Naive B cell (primary cell): ENCODE measurements at regions not wholly inside any gene's neighbourhood (a gene's known extent, or its start where the extent isn't known, plus 50 kb on each side); places are given as distances from the start of the nearest gene placed in this dataset.

Source experiments
- ATAC-seq, 2 donors: fragments of 150-1000 bp; cut with Tn5 transposase; 2 replicates each; pipeline ENCODE4 v1.10.0; 2021; ENCODE audit warnings: low read depth in 2 of 2, mild to moderate bottlenecking in 2 of 2, moderate library complexity in 2 of 2
- DNase-seq: peaks from one replicate; pipeline ENCODE4 v3.0.0; 2022
- H3K27ac Mint-ChIP-seq, 6 donors: one replicate each; pipeline ENCODE4 v1.8.0; 2020 to 2022; ENCODE audit warnings: mild to moderate bottlenecking in 6 of 6, mixed read lengths in 6 of 6, moderate library complexity in 5 of 6, inconsistent platforms in 2 of 6
- H3K27me3 Mint-ChIP-seq, 3 donors: one replicate each; pipeline ENCODE4 v1.8.0; 2021 to 2022; ENCODE audit warnings: mixed read lengths in 3 of 3, mild to moderate bottlenecking in 1 of 3
- H3K36me3 Mint-ChIP-seq, 2 donors: one replicate each; pipeline ENCODE4 v1.8.0; 2020 to 2022; ENCODE audit warnings: mixed read lengths in 2 of 2, inconsistent platforms in 1 of 2, mild to moderate bottlenecking in 1 of 2
- H3K4me1 Mint-ChIP-seq, 3 donors: one replicate each; pipeline ENCODE4 v1.8.0; 2020 to 2022; ENCODE audit warnings: mixed read lengths in 3 of 3, inconsistent platforms in 1 of 3, mild to moderate bottlenecking in 1 of 3, moderate library complexity in 1 of 3
- H3K4me3 Mint-ChIP-seq, 8 donors: one replicate each; pipeline ENCODE4 v1.8.0; 2020 to 2022; ENCODE audit warnings: mild to moderate bottlenecking in 8 of 8, mixed read lengths in 8 of 8, moderate library complexity in 8 of 8, inconsistent platforms in 2 of 8
- H3K9me3 Mint-ChIP-seq, 7 donors: one replicate each; pipeline ENCODE4 v1.8.0; 2020 to 2022; ENCODE audit warnings: mixed read lengths in 7 of 7, mild to moderate bottlenecking in 5 of 7, inconsistent platforms in 2 of 7, moderate library complexity in 1 of 7

DNA sequence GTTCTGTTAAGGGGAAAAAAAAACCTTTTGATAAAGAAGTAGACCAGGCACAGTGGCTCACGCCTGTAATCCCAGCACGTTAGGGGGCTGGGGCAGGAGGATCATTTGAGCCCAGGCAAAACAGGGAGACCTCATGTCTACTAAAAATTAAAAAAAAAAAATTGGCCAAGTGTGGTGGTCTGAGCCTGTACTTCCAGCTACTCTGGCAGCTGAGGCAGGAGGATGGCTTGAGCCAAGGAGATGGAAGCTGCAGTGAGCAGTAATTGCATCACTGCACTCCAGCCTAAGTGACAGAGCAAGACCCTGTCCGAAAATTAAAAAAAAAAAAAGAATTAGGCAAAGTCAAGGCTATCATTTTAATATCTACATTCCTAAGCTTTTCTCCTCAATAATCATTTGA is 124.8 kb upstream of the CPM start:
- no peak overlapping the region for H3K4me3 Mint-ChIP-seq
- H3K27me3 Mint-ChIP-seq = peaks cover 0 to 3% (median 0%) of the 10 kb centered on the region in 3 donors
- H3K36me3 Mint-ChIP-seq = no peaks in the 10 kb centered on the region
- H3K9me3 Mint-ChIP-seq = no peaks in the 10 kb centered on the region
- DNase-seq (no peak), ATAC-seq (no peak)
- H3K4me1 Mint-ChIP-seq = no peaks in the 10 kb centered on the region
- H3K27ac Mint-ChIP-seq = no peak overlapping the region

DNA sequence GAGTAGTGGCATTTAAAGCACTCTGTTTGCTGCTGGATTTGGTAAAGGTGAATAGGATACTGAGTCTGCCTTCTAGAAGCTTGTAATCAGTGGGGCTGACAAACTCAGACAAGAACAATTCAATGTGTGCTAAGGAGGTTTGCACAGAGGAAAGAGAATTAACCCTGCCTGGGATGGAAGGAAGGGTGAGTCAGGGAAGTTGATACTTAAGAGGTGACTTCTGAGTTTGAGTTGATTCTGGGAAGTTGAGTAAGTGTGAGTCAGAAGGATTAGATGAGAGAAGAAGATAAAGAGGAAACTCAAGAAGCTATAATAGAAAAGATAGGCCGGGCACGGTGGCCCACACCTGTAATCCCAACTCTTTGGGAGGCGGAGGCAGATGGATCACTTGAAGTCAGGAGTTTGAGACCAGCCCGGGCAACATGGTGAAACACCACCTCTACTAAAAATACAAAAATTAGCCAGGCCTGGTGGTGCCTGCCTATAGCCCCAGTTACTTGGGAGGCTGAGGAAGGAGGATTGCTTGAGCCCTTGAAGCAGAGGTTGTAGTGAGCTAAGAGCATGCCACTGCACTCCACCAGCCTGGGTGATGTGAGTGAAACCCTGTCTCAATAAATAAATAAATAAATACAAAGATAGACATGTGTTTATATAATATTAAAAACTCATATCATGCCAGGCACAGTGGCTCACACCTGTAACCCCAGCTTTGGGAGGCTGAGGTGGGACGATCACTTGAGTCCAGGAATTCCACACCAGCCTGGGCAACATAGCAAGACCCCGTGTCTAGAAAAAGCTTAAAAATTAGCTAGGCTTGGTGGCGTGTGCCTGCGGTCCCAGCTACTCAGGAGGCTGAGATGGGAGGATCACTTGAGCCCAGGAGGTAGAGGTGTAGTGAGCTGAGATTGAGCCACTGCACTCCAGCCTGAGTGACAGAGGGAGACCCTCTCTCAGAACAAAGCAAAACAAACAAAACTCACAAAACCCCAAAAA is 126.8 kb upstream of the CPM start:
- Mint-ChIP-seq H3K27me3 (peaks cover 0 to 3% (median 0%) of the 10 kb centered on the region in 3 donors), H3K4me1 (no peaks in the 10 kb centered on the region), H3K27ac (no peak overlapping the region), H3K4me3 (no peak overlapping the region), H3K36me3 (no peaks in the 10 kb centered on the region), H3K9me3 (no peaks in the 10 kb centered on the region)
- no peak for DNase-seq
- no peak for ATAC-seq

DNA sequence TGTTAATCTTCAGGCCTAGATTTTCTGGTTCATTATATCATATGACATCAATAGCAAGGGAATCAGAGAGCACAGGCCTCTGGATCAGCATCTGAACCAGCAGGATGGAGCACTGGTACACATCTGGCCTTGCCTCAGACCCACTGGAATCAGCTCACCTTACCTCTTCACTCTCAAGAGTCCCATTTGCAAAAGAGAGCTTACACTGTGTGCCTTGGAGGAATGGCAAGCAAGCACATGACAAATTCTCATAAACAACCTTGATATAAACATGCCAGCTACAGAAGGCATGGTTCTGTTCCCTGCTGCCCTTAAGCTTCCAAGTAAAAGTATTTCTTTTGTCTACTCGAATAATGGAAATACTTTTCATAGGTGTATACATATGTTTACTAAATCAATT is 128.6 kb upstream of the CPM start:
- H3K27ac Mint-ChIP-seq = no peak overlapping the region
- no peaks in the 10 kb centered on the region for H3K9me3 Mint-ChIP-seq
- H3K27me3 Mint-ChIP-seq = peaks cover 0 to 3% (median 0%) of the 10 kb centered on the region in 3 donors
- ATAC-seq (no peak), DNase-seq (no peak)
- H3K4me3 Mint-ChIP-seq = no peak overlapping the region
- H3K36me3 Mint-ChIP-seq = no peaks in the 10 kb centered on the region
- H3K4me1 Mint-ChIP-seq = no peaks in the 10 kb centered on the region

DNA sequence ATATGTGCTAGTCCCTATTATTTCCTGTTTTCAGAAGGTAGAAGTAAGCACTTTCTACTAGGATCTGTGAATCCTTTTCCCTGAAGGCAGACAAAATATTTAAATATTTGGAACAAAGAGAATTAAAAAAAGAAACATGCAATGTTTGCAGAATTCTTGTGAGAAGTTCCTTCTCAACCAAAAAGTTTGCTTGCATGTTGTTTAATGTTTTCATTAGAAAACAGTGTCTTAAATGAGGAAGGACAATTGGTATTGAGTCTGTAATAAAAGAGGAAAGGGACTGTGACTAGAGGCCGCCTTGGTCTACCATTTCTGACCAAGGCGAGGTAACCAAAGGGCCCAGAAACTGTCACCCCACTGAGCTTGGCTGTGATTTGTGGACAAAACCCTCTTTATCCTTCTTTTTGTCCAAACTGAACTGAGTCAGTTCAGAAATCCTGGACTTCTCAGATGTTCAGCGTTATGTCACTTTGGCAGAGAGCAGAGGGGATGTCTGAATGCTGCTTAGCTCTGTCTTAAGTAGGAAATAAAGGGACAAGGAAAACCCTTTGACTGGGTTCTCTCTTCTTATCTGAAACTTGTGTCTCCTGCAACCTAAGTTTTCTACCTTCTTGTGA is 129.8 kb upstream of the CPM start:
- DNase-seq = no peak
- Mint-ChIP-seq H3K36me3 (no peaks in the 10 kb centered on the region), H3K27ac (no peak overlapping the region), H3K4me1 (no peaks in the 10 kb centered on the region), H3K9me3 (no peaks in the 10 kb centered on the region), H3K4me3 (no peak overlapping the region), H3K27me3 (peaks cover 0 to 3% (median 0%) of the 10 kb centered on the region in 3 donors)
- no peak for ATAC-seq

DNA sequence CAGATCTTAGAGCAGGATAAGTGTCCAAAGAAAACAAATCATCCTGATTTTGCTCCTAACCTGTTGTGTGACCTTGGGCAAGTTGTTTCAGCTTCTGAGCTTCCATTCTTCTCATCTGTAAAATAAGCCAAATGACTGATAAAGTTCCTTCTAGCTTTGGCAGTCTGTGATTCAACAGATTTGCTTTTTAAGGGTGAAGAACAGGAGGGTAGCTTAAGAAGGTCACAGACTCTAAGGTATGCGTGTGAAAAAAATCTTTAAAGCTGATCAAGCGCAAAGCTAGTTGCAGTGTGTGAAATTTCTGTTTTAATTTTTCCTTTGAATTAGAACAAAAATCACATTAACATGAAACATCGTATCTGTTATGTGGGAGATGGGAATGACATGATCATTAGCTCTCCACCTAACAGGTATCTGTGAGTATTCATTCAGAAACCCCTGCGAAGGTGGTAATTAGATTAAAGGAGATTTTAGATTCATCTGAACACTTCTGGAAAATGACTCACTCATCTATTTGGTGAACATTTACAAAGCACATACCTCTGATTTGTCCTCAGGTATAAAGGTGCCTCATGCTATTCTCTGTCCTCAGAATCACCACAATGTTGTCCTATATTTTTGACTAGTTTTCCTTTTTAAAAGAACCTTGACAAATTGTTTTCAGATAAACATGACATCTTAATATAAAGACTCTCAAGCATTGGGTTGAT is 131.9 kb upstream of the CPM start:
- H3K36me3 Mint-ChIP-seq = no peaks in the 10 kb centered on the region
- no peaks in the 10 kb centered on the region for H3K9me3 Mint-ChIP-seq
- H3K27me3 Mint-ChIP-seq = no peaks in the 10 kb centered on the region
- H3K27ac Mint-ChIP-seq = no peak overlapping the region
- no peak overlapping the region for H3K4me3 Mint-ChIP-seq
- no peaks in the 10 kb centered on the region for H3K4me1 Mint-ChIP-seq
- ATAC-seq = no peak
- DNase-seq = no peak

DNA sequence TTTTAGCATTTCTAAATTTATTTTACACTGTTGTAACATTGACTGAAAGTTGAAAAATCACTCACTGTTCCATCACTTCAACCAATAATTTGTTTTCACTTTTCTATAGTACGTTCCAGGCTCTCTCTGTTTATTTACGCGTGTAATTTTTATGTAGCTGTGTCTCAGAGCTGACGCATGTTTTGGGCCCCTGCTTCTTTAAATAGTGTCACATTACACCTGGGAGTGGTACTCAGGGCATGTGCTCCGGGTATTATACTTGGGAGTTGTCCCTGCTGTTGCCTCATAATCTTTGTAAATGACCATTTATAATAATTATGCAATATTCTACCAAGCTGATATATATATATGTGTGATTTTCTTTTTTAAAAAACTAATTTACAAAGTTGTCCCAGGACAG is 132.8 kb upstream of the CPM start:
- no peaks in the 10 kb centered on the region for H3K27me3 Mint-ChIP-seq

DNA sequence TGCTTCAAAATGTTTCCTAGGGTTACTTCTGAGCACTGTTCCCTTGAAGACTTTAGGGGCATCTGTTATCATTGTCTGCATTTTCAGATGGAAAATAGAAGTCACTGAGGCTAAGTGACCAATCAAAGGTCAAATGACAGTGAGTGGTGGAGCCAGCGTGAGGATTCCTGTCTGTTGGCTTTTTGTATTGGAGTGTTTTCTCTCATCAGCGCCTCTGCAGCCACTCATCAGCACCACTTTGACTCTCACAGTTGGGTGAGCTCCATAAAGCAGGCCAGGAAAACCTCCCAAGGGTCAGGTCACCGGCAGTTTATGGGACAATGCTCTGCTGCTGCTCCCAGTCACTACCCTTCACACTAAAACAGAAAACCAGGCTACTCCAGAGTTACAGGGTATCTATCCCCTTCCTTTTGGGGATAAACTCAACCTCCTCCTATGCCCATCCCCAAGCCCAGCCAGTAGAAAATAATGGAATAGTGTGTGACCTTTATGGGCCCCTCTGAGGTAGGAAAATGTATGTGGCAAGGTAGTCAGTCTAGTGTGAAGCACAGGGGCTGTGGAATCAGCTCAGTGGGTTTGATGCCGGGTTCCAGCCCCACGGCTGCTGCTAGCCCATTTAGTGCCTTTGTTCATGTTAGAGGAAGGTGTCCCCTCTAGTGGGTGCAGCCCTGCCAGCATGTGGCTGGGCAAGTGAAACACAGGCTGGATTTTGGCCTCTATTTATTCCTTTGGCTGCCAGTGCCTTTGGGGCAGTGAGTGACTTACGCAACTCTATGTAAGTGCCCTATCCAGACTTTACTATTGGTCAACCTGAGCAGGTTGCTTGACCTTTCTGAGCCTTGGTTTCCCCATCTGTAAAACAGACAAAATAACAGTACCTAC is 133.8 kb upstream of the CPM start:
- no peak overlapping the region for H3K27ac Mint-ChIP-seq
- H3K36me3 Mint-ChIP-seq = no peaks in the 10 kb centered on the region
- peaks cover 0 to 5% (median 4%) of the 10 kb centered on the region in 3 donors for H3K4me1 Mint-ChIP-seq
- H3K9me3 Mint-ChIP-seq = no peaks in the 10 kb centered on the region
- H3K27me3 Mint-ChIP-seq = no peaks in the 10 kb centered on the region
- no peak for DNase-seq
- no peak overlapping the region for H3K4me3 Mint-ChIP-seq
- ATAC-seq = no peak

More for the DNA sequence above, 132.8 kb upstream of the CPM start:
- Mint-ChIP-seq H3K27ac (no peak overlapping the region), H3K36me3 (no peaks in the 10 kb centered on the region), H3K4me3 (no peak overlapping the region), H3K9me3 (no peaks in the 10 kb centered on the region), H3K4me1 (peaks cover 0 to 2% (median under 1%) of the 10 kb centered on the region in 3 donors)
- ATAC-seq = no peak
- no peak for DNase-seq

DNA sequence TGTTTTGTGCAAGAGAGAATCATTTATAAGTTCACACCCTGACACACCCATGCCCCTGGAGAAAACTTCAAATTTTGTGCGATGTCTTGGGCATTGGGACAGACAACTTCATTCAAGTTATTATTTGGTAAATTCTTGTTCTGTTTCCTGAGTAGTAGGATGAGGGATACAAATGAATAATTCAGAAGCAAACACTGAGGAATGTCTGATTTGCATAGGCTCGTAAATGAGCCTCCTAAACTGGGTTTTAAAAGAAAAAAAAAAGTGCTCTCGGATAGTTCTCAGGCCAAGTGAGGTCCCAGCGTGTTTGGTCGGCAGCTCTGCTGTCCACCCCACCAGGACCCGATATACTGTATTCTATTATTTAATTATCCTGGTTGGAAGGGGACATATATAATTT is 134.7 kb upstream of the CPM start:
- Mint-ChIP-seq H3K36me3 (no peaks in the 10 kb centered on the region), H3K27me3 (no peaks in the 10 kb centered on the region), H3K4me1 (peaks cover 0 to 5% (median 4%) of the 10 kb centered on the region in 3 donors), H3K27ac (peak overlapping the region in 1 of 6 donors; percentile 28), H3K9me3 (no peaks in the 10 kb centered on the region), H3K4me3 (no peak overlapping the region)
- ATAC-seq = no peak
- no peak for DNase-seq

DNA sequence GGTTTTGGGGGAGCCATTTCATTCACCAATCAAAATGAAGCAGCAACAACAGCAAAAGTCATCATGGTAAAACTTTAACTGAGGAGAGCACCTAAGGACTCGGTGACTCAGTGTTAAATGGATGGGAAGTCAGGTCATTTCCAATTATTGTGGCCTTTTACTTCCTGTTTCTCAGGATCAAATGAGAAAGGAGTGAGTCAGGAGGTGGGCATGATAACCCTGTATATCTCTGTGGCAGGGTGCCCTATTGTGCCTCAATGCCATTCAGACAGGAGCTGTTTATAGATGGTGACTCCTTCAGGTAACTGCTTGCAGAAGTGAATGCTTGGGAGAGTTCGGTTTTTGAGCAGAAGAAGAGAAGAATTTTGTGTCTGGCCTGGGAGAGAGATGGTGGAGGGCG is 135.5 kb upstream of the CPM start:
- no peak for DNase-seq
- Mint-ChIP-seq H3K27me3 (peaks cover 0 to 4% (median 3%) of the 10 kb centered on the region in 3 donors), H3K27ac (no peak overlapping the region), H3K36me3 (no peaks in the 10 kb centered on the region), H3K4me1 (peaks cover 0 to 5% (median 4%) of the 10 kb centered on the region in 3 donors), H3K4me3 (no peak overlapping the region), H3K9me3 (no peaks in the 10 kb centered on the region)
- no peak for ATAC-seq

DNA sequence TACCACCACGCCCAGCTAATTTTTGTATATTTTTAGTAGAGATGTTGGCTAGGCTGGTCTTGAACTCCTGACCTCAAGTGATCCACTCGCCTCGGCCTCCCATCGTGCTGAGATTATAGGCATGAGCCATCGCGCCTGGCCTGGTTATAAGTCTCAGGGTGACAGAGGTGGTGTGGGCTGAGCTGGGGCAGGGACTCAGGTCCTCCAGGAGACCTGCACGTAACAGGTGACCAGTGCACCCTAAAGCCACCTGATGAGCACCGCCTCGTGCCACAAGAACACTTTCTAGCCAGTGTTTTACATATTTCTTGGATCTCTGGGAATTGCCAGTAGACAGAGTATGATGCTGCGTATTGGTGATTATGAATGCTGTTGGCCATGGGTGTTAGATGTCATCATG is 136.5 kb upstream of the CPM start:
- Mint-ChIP-seq H3K4me3 (no peak overlapping the region), H3K36me3 (no peaks in the 10 kb centered on the region), H3K27ac (no peak overlapping the region), H3K27me3 (peaks cover 0 to 12% (median 5%) of the 10 kb centered on the region in 3 donors), H3K9me3 (no peaks in the 10 kb centered on the region), H3K4me1 (peaks cover 0 to 5% (median 4%) of the 10 kb centered on the region in 3 donors)
- DNase-seq (no peak), ATAC-seq (no peak)

DNA sequence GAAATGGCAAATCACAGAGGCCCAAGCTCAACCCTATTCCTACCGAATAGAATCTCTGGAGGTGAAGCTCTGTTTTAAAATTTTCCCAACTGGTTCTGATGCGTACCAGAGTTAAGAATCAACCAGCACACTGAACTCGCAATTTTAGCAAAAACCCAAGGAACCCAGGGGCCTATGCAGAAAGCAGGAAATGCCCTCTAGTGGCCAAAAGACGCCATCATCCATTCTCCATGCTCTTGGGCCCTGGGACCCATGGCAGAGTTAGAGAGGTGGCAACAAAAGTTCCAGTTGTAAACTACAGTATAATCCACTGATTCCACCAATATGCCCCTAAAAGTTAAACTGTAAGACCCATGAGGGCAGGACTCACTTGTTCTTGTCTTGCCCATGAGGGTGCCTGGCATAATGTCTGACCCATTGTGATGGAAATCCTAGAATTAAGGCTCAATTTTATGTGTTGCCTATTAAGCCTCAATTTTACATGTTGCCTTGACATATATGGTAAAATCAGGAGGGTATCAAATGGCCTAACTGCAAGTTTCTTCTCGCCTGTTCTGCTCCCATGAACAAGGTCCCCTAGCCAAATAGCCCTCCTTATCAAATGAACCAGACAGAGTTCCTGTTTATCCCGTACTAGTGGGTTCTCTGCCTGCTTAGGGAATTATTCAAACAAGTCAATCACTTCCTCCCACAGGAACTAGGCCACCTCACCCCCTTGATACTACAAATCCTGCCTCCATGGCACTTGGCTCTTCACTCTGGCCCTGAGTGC is 137.5 kb upstream of the CPM start:
- Mint-ChIP-seq H3K4me1 (peaks cover 0 to 5% (median 4%) of the 10 kb centered on the region in 3 donors), H3K36me3 (no peaks in the 10 kb centered on the region), H3K27me3 (peaks cover 0 to 12% (median 5%) of the 10 kb centered on the region in 3 donors), H3K27ac (no peak overlapping the region), H3K4me3 (no peak overlapping the region), H3K9me3 (no peaks in the 10 kb centered on the region)
- DNase-seq (peak; percentile 49), ATAC-seq (peak; percentile 78 to 86)

DNA sequence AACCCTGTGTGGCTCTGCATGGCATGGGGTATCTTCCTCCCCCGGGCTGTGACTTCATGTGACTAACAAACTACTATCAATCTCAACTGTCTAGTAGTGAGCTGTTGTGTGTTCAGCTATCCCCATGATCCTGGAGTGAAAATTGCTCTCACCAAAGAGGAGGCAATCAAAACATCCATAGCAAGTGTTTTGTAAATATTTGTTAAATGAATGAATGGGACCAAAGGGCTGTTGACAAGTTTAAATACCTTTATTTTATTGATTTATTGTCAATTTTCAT is 138.1 kb upstream of the CPM start:
- Mint-ChIP-seq H3K27me3 (peaks cover 0 to 12% (median 5%) of the 10 kb centered on the region in 3 donors), H3K9me3 (no peaks in the 10 kb centered on the region), H3K36me3 (no peaks in the 10 kb centered on the region), H3K4me3 (no peak overlapping the region), H3K4me1 (peaks cover 0 to 5% (median 4%) of the 10 kb centered on the region in 3 donors), H3K27ac (no peak overlapping the region)
- ATAC-seq (no peak), DNase-seq (no peak)
